ENCODE measurements at regions not wholly inside any gene's neighbourhood (a gene's known extent, or its start where the extent isn't known, plus 50 kb on each side); places are given as distances from the start of the nearest gene placed in this dataset.

DNA sequence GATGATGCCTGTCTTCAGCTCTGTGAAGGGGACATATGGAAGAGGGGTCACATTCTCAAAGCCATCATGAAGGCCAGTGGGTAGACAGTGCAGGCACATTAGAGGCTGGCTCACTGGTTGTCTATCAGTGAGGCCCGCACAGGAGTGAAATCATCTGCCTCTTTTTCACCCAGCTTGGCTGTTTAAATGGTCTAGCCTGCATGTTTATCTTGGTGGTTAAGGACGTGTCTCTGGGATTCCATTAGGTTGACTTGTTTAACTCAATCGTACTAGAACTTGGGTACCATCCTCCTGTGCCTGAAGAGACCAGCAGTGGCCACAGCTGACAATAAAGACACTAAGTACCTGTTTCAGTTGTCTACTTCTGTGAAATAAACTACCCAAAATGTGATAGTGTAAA, 219.3 kb downstream of the PLPP3 start:
- no peak overlapping the region for H3K4me3 ChIP-seq (ENCODE audit: low read length)
- H3K27me3 Mint-ChIP-seq (ENCODE audit: low read depth in 2 of 2): peaks cover 0 to 18% of the 10 kb centered on the region in 2 donors

GRCh38 chr1:56359056-56359455, 220.3 kb downstream of the PLPP3 start:
- Histone ChIP-seq H3K4me3 (ENCODE audit: low read length) (no peak overlapping the region), H3K27me3 (ENCODE audit: control insufficient read depth, insufficient read depth, low read length) (no peaks in the 10 kb centered on the region), H3K36me3 (ENCODE audit: control insufficient read depth, insufficient read depth, low read length) (no peaks in the 10 kb centered on the region), H3K4me1 (ENCODE audit: control insufficient read depth, insufficient read depth, low read length) (no peaks in the 10 kb centered on the region), H3K9me3 (ENCODE audit: control insufficient read depth, insufficient read depth, low read length) (no peaks in the 10 kb centered on the region), H3K27ac (ENCODE audit: low read length) (no peak overlapping the region)
- Mint-ChIP-seq H3K27me3 (ENCODE audit: low read depth in 2 of 2) (peaks cover 0 to 18% of the 10 kb centered on the region in 2 donors), H3K4me1 (no peaks in the 10 kb centered on the region), H3K36me3 (no peaks in the 10 kb centered on the region), H3K4me3 (no peak overlapping the region), H3K27ac (no peak overlapping the region), H3K9me3 (no peaks in the 10 kb centered on the region)
- ATAC-seq (no peak), DNase-seq (no peak)
- TF ChIP-seq CTCF (IDR thresholded peaks at IDR 0.05): no peak
- intact Hi-C loops (cut with micrococcal nuclease): no loop called here
- 96% methylated on average over 1 of the region's 2 CpGs for WGBS (ENCODE audit: insufficient coverage)

More for the DNA sequence above, 219.3 kb downstream of the PLPP3 start:
- DNase-seq (no peak), ATAC-seq (no peak)
- Mint-ChIP-seq H3K4me1 (no peaks in the 10 kb centered on the region), H3K9me3 (no peaks in the 10 kb centered on the region), H3K4me3 (no peak overlapping the region), H3K36me3 (no peaks in the 10 kb centered on the region), H3K27ac (no peak overlapping the region)
- no peak for TF ChIP-seq CTCF (IDR thresholded peaks at IDR 0.05)
- WGBS (ENCODE audit: insufficient coverage): 81% methylated on average over 3 of the region's 3 CpGs
- no peaks in the 10 kb centered on the region for H3K4me1 ChIP-seq (ENCODE audit: control insufficient read depth, insufficient read depth, low read length)
- no peaks in the 10 kb centered on the region for H3K36me3 ChIP-seq (ENCODE audit: control insufficient read depth, insufficient read depth, low read length)
- intact Hi-C loops (cut with micrococcal nuclease): no loop called here
- no peak overlapping the region for H3K27ac ChIP-seq (ENCODE audit: low read length)
- H3K9me3 ChIP-seq (ENCODE audit: control insufficient read depth, insufficient read depth, low read length): no peaks in the 10 kb centered on the region
- no peaks in the 10 kb centered on the region for H3K27me3 ChIP-seq (ENCODE audit: control insufficient read depth, insufficient read depth, low read length)

DNA sequence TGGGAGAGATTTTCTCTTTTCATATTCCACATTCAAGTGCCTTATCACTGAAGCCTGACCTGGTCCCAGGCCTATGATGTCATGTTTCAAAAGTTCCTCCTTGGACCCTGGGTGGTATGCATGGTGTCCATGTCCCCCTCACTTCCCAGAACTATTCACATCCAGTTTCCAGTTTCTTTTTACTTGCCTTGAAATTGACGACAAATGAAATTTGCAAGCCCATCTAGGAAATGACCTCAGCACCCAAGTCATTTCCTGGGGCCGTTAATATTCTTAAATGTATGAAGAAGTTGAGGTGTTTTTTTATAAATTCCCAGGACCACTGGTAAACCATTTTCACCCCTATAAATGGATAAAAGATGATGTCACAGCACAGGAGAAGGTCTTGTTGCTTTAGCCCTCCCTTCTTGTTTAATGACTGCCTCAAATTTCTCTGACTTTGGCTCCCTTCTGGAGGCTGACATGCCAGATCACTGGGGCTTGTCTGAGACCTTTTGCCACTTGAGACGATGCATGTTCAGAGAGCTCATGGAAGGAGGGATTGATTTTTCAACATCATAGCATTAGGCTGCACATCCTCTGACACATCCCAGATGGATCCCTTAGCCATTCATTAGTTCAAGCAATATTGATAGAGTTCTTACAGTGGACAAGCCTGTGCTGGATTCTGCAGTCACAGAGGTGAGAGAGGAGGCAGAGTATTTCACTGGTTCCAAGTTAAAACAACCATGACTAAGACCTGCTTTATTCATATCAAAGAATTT, 221.3 kb downstream of the PLPP3 start:
- no peak for DNase-seq
- peaks cover 0 to 18% of the 10 kb centered on the region in 2 donors for H3K27me3 Mint-ChIP-seq (ENCODE audit: low read depth in 2 of 2)
- no peak for ATAC-seq
- no peaks in the 10 kb centered on the region for H3K9me3 Mint-ChIP-seq
- H3K4me1 ChIP-seq (ENCODE audit: control insufficient read depth, insufficient read depth, low read length): no peaks in the 10 kb centered on the region
- H3K27ac Mint-ChIP-seq: no peak overlapping the region
- intact Hi-C loops (cut with micrococcal nuclease): no loop called here
- H3K4me3 Mint-ChIP-seq: no peak overlapping the region
- no peaks in the 10 kb centered on the region for H3K27me3 ChIP-seq (ENCODE audit: control insufficient read depth, insufficient read depth, low read length)
- no peak overlapping the region for H3K4me3 ChIP-seq (ENCODE audit: low read length)
- no peaks in the 10 kb centered on the region for H3K4me1 Mint-ChIP-seq
- WGBS (ENCODE audit: insufficient coverage): 86% methylated on average over 2 of the region's 3 CpGs
- no peaks in the 10 kb centered on the region for H3K36me3 Mint-ChIP-seq
- TF ChIP-seq CTCF (IDR thresholded peaks at IDR 0.05): no peak
- H3K9me3 ChIP-seq (ENCODE audit: control insufficient read depth, insufficient read depth, low read length): no peaks in the 10 kb centered on the region
- no peak overlapping the region for H3K27ac ChIP-seq (ENCODE audit: low read length)
- no peaks in the 10 kb centered on the region for H3K36me3 ChIP-seq (ENCODE audit: control insufficient read depth, insufficient read depth, low read length)
